ENCODE measurements at regions not wholly inside any gene's neighbourhood (a gene's known extent, or its start where the extent isn't known, plus 50 kb on each side); places are given as distances from the start of the nearest gene placed in this dataset.

DNA sequence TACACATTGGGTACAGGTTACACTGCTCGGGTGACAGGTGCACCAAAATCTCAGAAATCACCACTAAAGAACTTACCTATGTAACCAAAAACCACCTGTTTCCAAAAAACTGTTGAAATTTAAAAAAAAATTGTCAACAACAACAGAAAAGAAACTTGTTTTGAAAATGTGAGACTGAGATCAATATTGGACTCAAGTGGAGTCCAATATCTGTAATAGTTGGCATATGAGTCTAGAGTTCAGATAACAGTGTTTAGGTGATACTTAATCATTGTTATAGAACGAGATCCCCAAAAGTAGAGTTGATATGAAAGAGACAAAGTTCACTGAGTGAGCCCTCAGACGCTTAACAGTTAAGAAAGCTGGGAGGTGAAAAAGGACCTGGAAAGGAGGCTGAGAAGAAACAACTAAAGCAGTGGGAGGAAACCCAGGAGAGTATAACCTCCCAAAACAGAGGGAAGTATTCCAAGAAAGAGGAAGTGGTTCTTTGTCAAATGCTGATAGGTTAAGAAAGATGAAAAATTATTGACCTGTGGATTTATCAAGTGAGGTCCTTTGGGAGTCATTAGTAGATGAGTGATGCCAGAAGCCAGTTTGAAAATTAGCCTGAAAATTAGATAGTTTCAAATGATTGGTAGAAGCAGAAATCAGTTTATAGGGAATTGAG, 388.6 kb upstream of the DPH6 start:
- Histone ChIP-seq H2AFZ (ENCODE audit: low read depth, low read length) (no peak overlapping the region), H3K4me3 (ENCODE audit: low read length) (no peak overlapping the region), H3K27me3 (ENCODE audit: insufficient read depth, low read depth, low read length) (no peaks in the 10 kb centered on the region), H3K79me2 (replicated peaks; ENCODE audit: insufficient read depth, low read length) (no peaks in the 10 kb centered on the region), H4K20me1 (ENCODE audit: insufficient read depth) (no peaks in the 10 kb centered on the region), H3K36me3 (ENCODE audit: insufficient read depth, low read length) (no peaks in the 10 kb centered on the region), H3K9me2 (ENCODE audit: insufficient read depth, low read length) (no peaks in the 10 kb centered on the region), H3K9me3 (ENCODE audit: low read length) (no peaks in the 10 kb centered on the region), H3K9ac (ENCODE audit: low read length) (no peak overlapping the region), H3F3A (ENCODE audit: insufficient read depth, low read length, poor library complexity, severe bottlenecking) (no peaks in the 10 kb centered on the region), H3K4me2 (ENCODE audit: low read length) (no peak overlapping the region), H3K27ac (ENCODE audit: low read length) (no peak overlapping the region)
- no peak for TF ChIP-seq SMC3 (conservative IDR thresholded peaks at IDR 0.05; ENCODE audit: poor library complexity)
- no peak for TF ChIP-seq RAD21 (conservative IDR thresholded peaks at IDR 0.05)
- TF ChIP-seq EP300 (conservative IDR thresholded peaks at IDR 0.05; ENCODE audit: poor library complexity, severe bottlenecking): no peak
- no peak for TF ChIP-seq MXI1 (conservative IDR thresholded peaks at IDR 0.05; ENCODE audit: poor library complexity, severe bottlenecking)
- TF ChIP-seq, protein P1, sequence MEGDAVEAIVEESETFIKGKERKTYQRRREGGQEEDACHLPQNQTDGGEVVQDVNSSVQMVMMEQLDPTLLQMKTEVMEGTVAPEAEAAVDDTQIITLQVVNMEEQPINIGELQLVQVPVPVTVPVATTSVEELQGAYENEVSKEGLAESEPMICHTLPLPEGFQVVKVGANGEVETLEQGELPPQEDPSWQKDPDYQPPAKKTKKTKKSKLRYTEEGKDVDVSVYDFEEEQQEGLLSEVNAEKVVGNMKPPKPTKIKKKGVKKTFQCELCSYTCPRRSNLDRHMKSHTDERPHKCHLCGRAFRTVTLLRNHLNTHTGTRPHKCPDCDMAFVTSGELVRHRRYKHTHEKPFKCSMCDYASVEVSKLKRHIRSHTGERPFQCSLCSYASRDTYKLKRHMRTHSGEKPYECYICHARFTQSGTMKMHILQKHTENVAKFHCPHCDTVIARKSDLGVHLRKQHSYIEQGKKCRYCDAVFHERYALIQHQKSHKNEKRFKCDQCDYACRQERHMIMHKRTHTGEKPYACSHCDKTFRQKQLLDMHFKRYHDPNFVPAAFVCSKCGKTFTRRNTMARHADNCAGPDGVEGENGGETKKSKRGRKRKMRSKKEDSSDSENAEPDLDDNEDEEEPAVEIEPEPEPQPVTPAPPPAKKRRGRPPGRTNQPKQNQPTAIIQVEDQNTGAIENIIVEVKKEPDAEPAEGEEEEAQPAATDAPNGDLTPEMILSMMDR (IDR thresholded peaks at IDR 0.05; ENCODE audit: poor library complexity, severe bottlenecking): no peak
- no peak for TF ChIP-seq TAF1 (IDR thresholded peaks at IDR 0.05; ENCODE audit: low read depth)

DNA sequence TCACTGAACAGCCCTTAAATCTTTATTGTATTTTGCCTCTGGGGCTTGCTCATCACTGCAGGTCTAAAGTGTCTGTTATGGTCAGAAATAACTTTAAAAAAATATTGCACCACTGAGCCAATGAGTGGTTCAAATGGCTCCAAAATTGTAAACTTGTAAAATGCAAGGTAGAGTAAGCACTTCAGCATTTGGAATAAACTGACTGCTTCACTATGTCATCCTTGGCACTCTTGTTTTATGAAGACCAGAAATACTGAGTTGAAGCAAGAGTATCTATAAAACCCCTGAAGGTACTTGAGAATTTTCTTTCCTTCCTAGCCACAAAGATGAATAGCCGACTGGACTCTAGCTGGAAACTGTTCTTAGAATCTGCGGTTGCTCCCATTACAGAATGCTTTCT, 390.3 kb upstream of the DPH6 start:
- H3K4me3 ChIP-seq (ENCODE audit: low read length): no peak overlapping the region
- H3K79me2 ChIP-seq (replicated peaks; ENCODE audit: insufficient read depth, low read length): no peaks in the 10 kb centered on the region
- H3K4me2 ChIP-seq (ENCODE audit: low read length): no peak overlapping the region
- H3K27me3 ChIP-seq (ENCODE audit: insufficient read depth, low read depth, low read length): no peaks in the 10 kb centered on the region
- H3K9me3 ChIP-seq (ENCODE audit: low read length): no peaks in the 10 kb centered on the region
- no peaks in the 10 kb centered on the region for H3K9me2 ChIP-seq (ENCODE audit: insufficient read depth, low read length)
- no peak overlapping the region for H3K27ac ChIP-seq (ENCODE audit: low read length)
- TF ChIP-seq EP300 (conservative IDR thresholded peaks at IDR 0.05; ENCODE audit: poor library complexity, severe bottlenecking) (no peak), EZH2 (IDR thresholded peaks at IDR 0.05; ENCODE audit: borderline replicate concordance, insufficient read depth, low read length, poor library complexity, severe bottlenecking) (no peak), SMC3 (conservative IDR thresholded peaks at IDR 0.05; ENCODE audit: poor library complexity) (no peak), MXI1 (conservative IDR thresholded peaks at IDR 0.05; ENCODE audit: poor library complexity, severe bottlenecking) (no peak), TAF1 (IDR thresholded peaks at IDR 0.05; ENCODE audit: low read depth) (no peak), POLR2AphosphoS5 (IDR thresholded peaks at IDR 0.05) (no peak), RAD21 (conservative IDR thresholded peaks at IDR 0.05) (no peak)
- TF ChIP-seq, protein P2, sequence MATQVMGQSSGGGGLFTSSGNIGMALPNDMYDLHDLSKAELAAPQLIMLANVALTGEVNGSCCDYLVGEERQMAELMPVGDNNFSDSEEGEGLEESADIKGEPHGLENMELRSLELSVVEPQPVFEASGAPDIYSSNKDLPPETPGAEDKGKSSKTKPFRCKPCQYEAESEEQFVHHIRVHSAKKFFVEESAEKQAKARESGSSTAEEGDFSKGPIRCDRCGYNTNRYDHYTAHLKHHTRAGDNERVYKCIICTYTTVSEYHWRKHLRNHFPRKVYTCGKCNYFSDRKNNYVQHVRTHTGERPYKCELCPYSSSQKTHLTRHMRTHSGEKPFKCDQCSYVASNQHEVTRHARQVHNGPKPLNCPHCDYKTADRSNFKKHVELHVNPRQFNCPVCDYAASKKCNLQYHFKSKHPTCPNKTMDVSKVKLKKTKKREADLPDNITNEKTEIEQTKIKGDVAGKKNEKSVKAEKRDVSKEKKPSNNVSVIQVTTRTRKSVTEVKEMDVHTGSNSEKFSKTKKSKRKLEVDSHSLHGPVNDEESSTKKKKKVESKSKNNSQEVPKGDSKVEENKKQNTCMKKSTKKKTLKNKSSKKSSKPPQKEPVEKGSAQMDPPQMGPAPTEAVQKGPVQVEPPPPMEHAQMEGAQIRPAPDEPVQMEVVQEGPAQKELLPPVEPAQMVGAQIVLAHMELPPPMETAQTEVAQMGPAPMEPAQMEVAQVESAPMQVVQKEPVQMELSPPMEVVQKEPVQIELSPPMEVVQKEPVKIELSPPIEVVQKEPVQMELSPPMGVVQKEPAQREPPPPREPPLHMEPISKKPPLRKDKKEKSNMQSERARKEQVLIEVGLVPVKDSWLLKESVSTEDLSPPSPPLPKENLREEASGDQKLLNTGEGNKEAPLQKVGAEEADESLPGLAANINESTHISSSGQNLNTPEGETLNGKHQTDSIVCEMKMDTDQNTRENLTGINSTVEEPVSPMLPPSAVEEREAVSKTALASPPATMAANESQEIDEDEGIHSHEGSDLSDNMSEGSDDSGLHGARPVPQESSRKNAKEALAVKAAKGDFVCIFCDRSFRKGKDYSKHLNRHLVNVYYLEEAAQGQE (IDR thresholded peaks at IDR 0.05; ENCODE audit: borderline replicate concordance): no peak
- TF ChIP-seq, protein P1 (IDR thresholded peaks at IDR 0.05; ENCODE audit: poor library complexity, severe bottlenecking): no peak
- H4K20me1 ChIP-seq (ENCODE audit: insufficient read depth): no peaks in the 10 kb centered on the region
- no peaks in the 10 kb centered on the region for H3F3A ChIP-seq (ENCODE audit: insufficient read depth, low read length, poor library complexity, severe bottlenecking)
- H2AFZ ChIP-seq (ENCODE audit: low read depth, low read length): no peak overlapping the region
- no peak overlapping the region for H3K9ac ChIP-seq (ENCODE audit: low read length)
- H3K36me3 ChIP-seq (ENCODE audit: insufficient read depth, low read length): no peaks in the 10 kb centered on the region

Measured in neural cell (in vitro differentiated cells).